Trophoblast cell (in vitro differentiated cells and primary cell): ENCODE measurements at regions not wholly inside any gene's neighbourhood (a gene's known extent, or its start where the extent isn't known, plus 50 kb on each side); places are given as distances from the start of the nearest gene placed in this dataset.

ENCODE experiments used
- DNase-seq, 2 donors: peaks; one replicate each; pipeline ENCODE4 v3.0.0-alpha.2; 2016
- H2AFZ ChIP-seq: 2 replicates; pipeline ENCODE4 v1.6.1; 2013; ENCODE audit warnings: low read length, moderate library complexity, mild to moderate bottlenecking; ENCODE audit not compliant: insufficient read depth, poor library complexity
- H2AK5ac ChIP-seq: 2 replicates; pipeline ENCODE4 v1.6.1; 2013; ENCODE audit warnings: mild to moderate bottlenecking, low read length
- H2BK120ac ChIP-seq: 2 replicates; pipeline ENCODE4 v1.6.1; 2013; ENCODE audit warnings: low read length, mild to moderate bottlenecking, moderate library complexity; ENCODE audit not compliant: insufficient read depth, poor library complexity
- H2BK12ac ChIP-seq: 2 replicates; pipeline ENCODE4 v1.6.1; 2013; ENCODE audit warnings: mild to moderate bottlenecking, low read length, moderate library complexity
- H2BK5ac ChIP-seq: 2 replicates; pipeline ENCODE4 v1.6.1; 2013; ENCODE audit warnings: low read length, low read depth, moderate library complexity, mild to moderate bottlenecking; ENCODE audit not compliant: poor library complexity
- H3K14ac ChIP-seq: 2 replicates; pipeline ENCODE4 v1.6.1; 2013; ENCODE audit warnings: mild to moderate bottlenecking, low read length
- H3K18ac ChIP-seq: 2 replicates; pipeline ENCODE4 v1.6.1; 2013; ENCODE audit warnings: mild to moderate bottlenecking, low read length
- H3K23ac ChIP-seq: 2 replicates; pipeline ENCODE4 v1.6.1; 2013; ENCODE audit warnings: low read length
- H3K27ac ChIP-seq: 2 replicates; pipeline ENCODE4 v1.5.1; 2013; ENCODE audit warnings: low read depth, mild to moderate bottlenecking, inconsistent platforms, low read length, moderate library complexity
- H3K27me3 ChIP-seq: 2 replicates; pipeline ENCODE4 v1.6.1; 2013; ENCODE audit warnings: inconsistent platforms, mild to moderate bottlenecking, low read length, moderate library complexity; ENCODE audit not compliant: insufficient read depth
- H3K36me3 ChIP-seq, 2 experiments: 1 replicate in 1 of 2; 2 replicates in 1 of 2; pipeline ENCODE4 v1.6.1; 2013; ENCODE audit warnings: low read length in 2 of 2, mild to moderate bottlenecking in 2 of 2, moderate library complexity in 1 of 2; ENCODE audit not compliant: insufficient read depth in 2 of 2, control insufficient read depth in 1 of 2
- H3K4ac ChIP-seq: 2 replicates; pipeline ENCODE4 v1.6.1; 2013; ENCODE audit warnings: low read depth, mild to moderate bottlenecking, low read length, moderate library complexity
- H3K4me1 ChIP-seq, 2 experiments: 1 replicate in 1 of 2; 2 replicates in 1 of 2; pipeline ENCODE4 v1.6.1; 2013; ENCODE audit warnings: low read length in 2 of 2, mild to moderate bottlenecking in 2 of 2, moderate library complexity in 1 of 2; ENCODE audit not compliant: insufficient read depth in 2 of 2, control insufficient read depth in 1 of 2
- H3K4me2 ChIP-seq: 2 replicates; pipeline ENCODE4 v1.6.1; 2013; ENCODE audit warnings: inconsistent platforms, mild to moderate bottlenecking, low read length, moderate library complexity
- H3K4me3 ChIP-seq: 2 replicates; pipeline ENCODE4 v1.5.1; 2013; ENCODE audit warnings: mild to moderate bottlenecking, low read depth, low read length, inconsistent platforms
- H3K79me1 ChIP-seq: one replicate; pipeline ENCODE4 v1.6.1; 2013; ENCODE audit warnings: low read length
- H3K79me2 ChIP-seq: 2 replicates; pipeline ENCODE4 v1.6.1; 2013; ENCODE audit warnings: low read length, mild to moderate bottlenecking; ENCODE audit not compliant: control insufficient read depth, insufficient read depth, poor library complexity
- H3K9ac ChIP-seq: 2 replicates; pipeline ENCODE4 v1.6.1; 2013; ENCODE audit warnings: mild to moderate bottlenecking, low read length
- H3K9me3 ChIP-seq: 2 replicates; pipeline ENCODE4 v1.6.1; 2013; ENCODE audit warnings: low read depth, mild to moderate bottlenecking, control low read depth, inconsistent platforms, low read length; ENCODE audit not compliant: insufficient read depth
- H4K12ac ChIP-seq: 2 replicates; pipeline ENCODE4 v1.6.1; 2013; ENCODE audit warnings: low read depth, mild to moderate bottlenecking, low read length, moderate library complexity
- H4K8ac ChIP-seq: 2 replicates; pipeline ENCODE4 v1.6.1; 2013; ENCODE audit warnings: low read depth, mild to moderate bottlenecking, low read length, moderate library complexity
- H4K91ac ChIP-seq: one replicate; pipeline ENCODE4 v1.6.1; 2013; ENCODE audit warnings: low read depth, mild to moderate bottlenecking, low read length, moderate library complexity
- WGBS: extraction: QIAGEN DNeasy Blood & Tissue Kit; methylation state at CpG from one replicate; pipeline ENCODE4 v1.1.7; 2013; ENCODE audit warnings: missing lambda C conversion rate; ENCODE audit not compliant: insufficient read length, insufficient coverage; ENCODE audit errors: extremely low coverage; 5-methylcytosine and 5-hydroxymethylcytosine counted together

- no peak overlapping the region for H2AK5ac ChIP-seq
- H4K8ac ChIP-seq = no peak overlapping the region
- H3K23ac ChIP-seq = no peak overlapping the region
- H3K27me3 ChIP-seq = no peaks in the 10 kb centered on the region
- no peaks in the 10 kb centered on the region for H3K79me1 ChIP-seq
- no peak overlapping the region for H3K9ac ChIP-seq
- no peaks in the 10 kb centered on the region for H3K9me3 ChIP-seq
- H3K4ac ChIP-seq = no peak overlapping the region
- H3K14ac ChIP-seq = no peak overlapping the region
- H3K4me1 ChIP-seq = no peaks in the 10 kb centered on the region
- no peak overlapping the region for H2BK120ac ChIP-seq
- H2AFZ ChIP-seq = no peak overlapping the region
- H3K27ac ChIP-seq = no peak overlapping the region
- H3K79me2 ChIP-seq = no peaks in the 10 kb centered on the region
- no peak overlapping the region for H2BK5ac ChIP-seq
- H3K4me3 ChIP-seq = no peak overlapping the region
- no CpG with 5 or more reads among the region's 7 CpGs for WGBS
- no peak overlapping the region for H2BK12ac ChIP-seq
- H4K91ac ChIP-seq = no peak overlapping the region
- H3K36me3 ChIP-seq = no peaks in the 10 kb centered on the region
- no peak for DNase-seq
- H3K4me2 ChIP-seq = no peak overlapping the region
- no peak overlapping the region for H3K18ac ChIP-seq
- H4K12ac ChIP-seq = no peak overlapping the region
Measured at GRCh38 chr12:94749455-94749854, 99.1 kb upstream of the TMCC3 start.

- Histone ChIP-seq H2AFZ (no peak overlapping the region), H3K9me3 (no peaks in the 10 kb centered on the region), H3K79me1 (no peaks in the 10 kb centered on the region), H3K79me2 (no peaks in the 10 kb centered on the region), H4K8ac (no peak overlapping the region), H4K91ac (no peak overlapping the region), H3K4me3 (no peak overlapping the region), H3K36me3 (no peaks in the 10 kb centered on the region), H2BK12ac (no peak overlapping the region), H3K4me2 (no peak overlapping the region), H3K23ac (no peak overlapping the region), H2BK5ac (no peak overlapping the region), H3K9ac (no peak overlapping the region), H4K12ac (no peak overlapping the region), H3K18ac (no peak overlapping the region), H3K14ac (no peak overlapping the region), H3K27me3 (no peaks in the 10 kb centered on the region), H2BK120ac (no peak overlapping the region), H3K27ac (no peak overlapping the region), H3K4me1 (no peaks in the 10 kb centered on the region), H3K4ac (no peak overlapping the region), H2AK5ac (no peak overlapping the region)
- no peak for DNase-seq
- no CpG with 5 or more reads among the region's 10 CpGs for WGBS
Measured at GRCh38 chr12:94748726-94749421, 98.5 kb upstream of the TMCC3 start.

GRCh38 chr12:94745562-94745961, 95.2 kb upstream of the TMCC3 start:
- Histone ChIP-seq H3K4me2 (no peak overlapping the region), H4K8ac (no peak overlapping the region), H3K79me1 (no peaks in the 10 kb centered on the region), H4K91ac (no peak overlapping the region), H3K18ac (no peak overlapping the region), H2AK5ac (no peak overlapping the region), H3K9me3 (no peaks in the 10 kb centered on the region), H3K4me3 (no peak overlapping the region), H3K4ac (no peak overlapping the region), H2BK5ac (no peak overlapping the region), H3K23ac (no peak overlapping the region), H3K27ac (no peak overlapping the region), H3K36me3 (no peaks in the 10 kb centered on the region), H3K4me1 (peaks cover 9% of the 10 kb centered on the region in 2 experiments), H4K12ac (no peak overlapping the region), H3K27me3 (no peaks in the 10 kb centered on the region), H3K79me2 (no peaks in the 10 kb centered on the region), H2BK12ac (no peak overlapping the region), H2AFZ (no peak overlapping the region), H3K14ac (no peak overlapping the region), H3K9ac (no peak overlapping the region), H2BK120ac (no peak overlapping the region)
- no peak for DNase-seq
- no CpG with 5 or more reads among the region's 4 CpGs for WGBS

DNA sequence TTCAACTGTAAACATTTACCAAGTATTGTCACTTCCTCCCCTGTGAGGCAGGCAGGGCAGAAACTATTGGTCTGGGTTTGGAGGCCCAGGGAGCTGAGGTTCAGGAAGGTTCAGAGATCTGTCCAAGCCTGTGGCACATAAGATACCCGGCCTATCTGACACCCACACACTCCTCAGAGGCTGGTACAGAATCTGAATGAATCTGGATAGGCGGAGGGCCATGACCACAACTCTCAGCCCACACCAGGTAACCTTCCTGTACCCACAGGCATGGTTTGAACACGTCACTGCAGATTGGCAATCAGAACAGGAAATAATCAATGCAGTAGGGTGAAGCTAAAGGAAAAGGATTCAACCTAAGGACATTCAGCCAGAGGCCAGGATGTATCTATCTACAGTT, 92.8 kb upstream of the TMCC3 start:
- H3K9ac ChIP-seq = no peak overlapping the region
- no peak overlapping the region for H2AFZ ChIP-seq
- no peak overlapping the region for H2BK120ac ChIP-seq
- H2AK5ac ChIP-seq = no peak overlapping the region
- no peak overlapping the region for H3K4ac ChIP-seq
- no peak overlapping the region for H3K18ac ChIP-seq
- no peak overlapping the region for H3K23ac ChIP-seq
- no CpG with 5 or more reads among the region's 3 CpGs for WGBS
- no peaks in the 10 kb centered on the region for H3K79me2 ChIP-seq
- no peak overlapping the region for H2BK5ac ChIP-seq
- H3K9me3 ChIP-seq = no peaks in the 10 kb centered on the region
- no peak overlapping the region for H4K8ac ChIP-seq
- H3K36me3 ChIP-seq = no peaks in the 10 kb centered on the region
- no peaks in the 10 kb centered on the region for H3K79me1 ChIP-seq
- H4K12ac ChIP-seq = no peak overlapping the region
- H2BK12ac ChIP-seq = no peak overlapping the region
- peaks cover 9% of the 10 kb centered on the region in 2 experiments for H3K4me1 ChIP-seq
- H4K91ac ChIP-seq = no peak overlapping the region
- H3K4me3 ChIP-seq = no peak overlapping the region
- no peaks in the 10 kb centered on the region for H3K27me3 ChIP-seq
- no peak overlapping the region for H3K4me2 ChIP-seq
- H3K14ac ChIP-seq = no peak overlapping the region
- no peak for DNase-seq
- no peak overlapping the region for H3K27ac ChIP-seq
